ENCODE measurements at regions not wholly inside any gene's neighbourhood (a gene's known extent, or its start where the extent isn't known, plus 50 kb on each side); places are given as distances from the start of the nearest gene placed in this dataset.

- no peaks in the 10 kb centered on the region for H3K9me2 ChIP-seq (replicated peaks; ENCODE audit: low read depth, low read length)
- no peak overlapping the region for H3K4me3 ChIP-seq (ENCODE audit: low read length, poor library complexity, severe bottlenecking)
- TF ChIP-seq CTCF (conservative IDR thresholded peaks at IDR 0.05; ENCODE audit: low read length) (no peak), EZH2phosphoT487 (IDR thresholded peaks at IDR 0.05; ENCODE audit: borderline replicate concordance) (no peak)
- H3K9ac ChIP-seq (ENCODE audit: low read depth, low read length, poor library complexity, severe bottlenecking): no peak overlapping the region
- H3K4me2 ChIP-seq (ENCODE audit: low read depth, low read length, poor library complexity, severe bottlenecking): no peak overlapping the region
- H3K79me2 ChIP-seq (ENCODE audit: insufficient read depth, low read length): peaks cover 41% of the 10 kb centered on the region; the same call in 1 of the 2 replicates
- H2AFZ ChIP-seq (ENCODE audit: low read length): no peak overlapping the region
- H3K9me3 ChIP-seq (ENCODE audit: insufficient read depth, low read depth, low read length): no peaks in the 10 kb centered on the region
- no peaks in the 10 kb centered on the region for H3F3A ChIP-seq (ENCODE audit: low read depth)
- H4K20me1 ChIP-seq (ENCODE audit: insufficient read depth, low read length, poor library complexity, severe bottlenecking): peaks cover 1% of the 10 kb centered on the region
- H3K27me3 ChIP-seq (ENCODE audit: insufficient read depth, low read length, poor library complexity, severe bottlenecking): no peaks in the 10 kb centered on the region
- H3K4me1 ChIP-seq (ENCODE audit: insufficient read depth, low read length, poor library complexity, severe bottlenecking): no peaks in the 10 kb centered on the region
- H3K36me3 ChIP-seq (ENCODE audit: insufficient read depth, low read length): peaks cover 47% of the 10 kb centered on the region; the same call in 1 of the 2 replicates
Measured at GRCh38 chr19:46944123-46944748, 75.4 kb upstream of the NPAS1 start.

DNA sequence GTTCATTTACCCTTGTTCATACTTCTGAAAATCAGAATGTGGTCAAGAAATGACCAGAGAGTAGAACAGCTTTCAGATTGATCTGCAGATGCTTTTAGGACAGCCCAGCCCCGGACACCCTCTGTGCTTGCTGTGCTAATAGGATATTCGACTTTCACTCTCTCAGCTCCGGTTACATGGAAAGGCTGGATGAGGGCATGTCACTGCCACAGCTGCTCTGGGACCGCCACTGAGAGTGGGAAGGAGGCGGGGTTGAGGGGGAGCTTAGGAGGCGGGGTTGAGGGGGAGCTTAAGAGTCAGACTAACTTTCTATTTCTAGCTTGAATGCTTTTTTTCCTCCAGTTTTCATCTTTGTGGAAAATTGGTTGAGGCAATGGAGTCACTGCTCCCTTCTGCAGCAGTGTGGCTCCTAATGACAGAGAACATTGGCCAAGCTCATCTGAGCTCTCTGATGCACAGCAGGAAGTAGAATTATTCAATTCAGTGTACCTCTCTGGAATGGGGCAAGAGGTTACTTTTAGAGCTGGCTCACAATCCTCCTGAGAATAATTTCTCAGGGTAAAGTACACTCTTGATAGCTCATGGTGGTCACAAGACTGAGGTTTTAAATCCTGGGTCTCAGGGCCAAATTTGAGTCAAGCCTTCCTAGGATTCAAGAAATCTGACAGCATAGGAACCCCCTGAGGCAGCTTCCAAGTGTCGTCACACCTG, 74.6 kb upstream of the NPAS1 start:
- Histone ChIP-seq H3K4me2 (ENCODE audit: low read depth, low read length, poor library complexity, severe bottlenecking) (no peak overlapping the region), H3K9ac (ENCODE audit: low read depth, low read length, poor library complexity, severe bottlenecking) (no peak overlapping the region)

More for the DNA sequence above, 74.6 kb upstream of the NPAS1 start:
- Histone ChIP-seq H2AFZ (ENCODE audit: low read length) (no peak overlapping the region), H3K9me2 (replicated peaks; ENCODE audit: low read depth, low read length) (no peaks in the 10 kb centered on the region), H3K36me3 (ENCODE audit: insufficient read depth, low read length) (peaks cover 41% of the 10 kb centered on the region; the same call in 1 of the 2 replicates), H3K9me3 (ENCODE audit: insufficient read depth, low read depth, low read length) (no peaks in the 10 kb centered on the region), H3F3A (ENCODE audit: low read depth) (no peaks in the 10 kb centered on the region), H3K4me1 (ENCODE audit: insufficient read depth, low read length, poor library complexity, severe bottlenecking) (peaks cover 4% of the 10 kb centered on the region), H3K79me2 (ENCODE audit: insufficient read depth, low read length) (peaks cover 49% of the 10 kb centered on the region; the same call in 1 of the 2 replicates), H3K4me3 (ENCODE audit: low read length, poor library complexity, severe bottlenecking) (no peak overlapping the region), H3K27me3 (ENCODE audit: insufficient read depth, low read length, poor library complexity, severe bottlenecking) (no peaks in the 10 kb centered on the region), H4K20me1 (ENCODE audit: insufficient read depth, low read length, poor library complexity, severe bottlenecking) (peaks cover 3% of the 10 kb centered on the region)
- no peak for TF ChIP-seq CTCF (conservative IDR thresholded peaks at IDR 0.05; ENCODE audit: low read length)
- no peak for TF ChIP-seq EZH2phosphoT487 (IDR thresholded peaks at IDR 0.05; ENCODE audit: borderline replicate concordance)
